ENCODE measurements at regions not wholly inside any gene's neighbourhood (a gene's known extent, or its start where the extent isn't known, plus 50 kb on each side); places are given as distances from the start of the nearest gene placed in this dataset.

DNA sequence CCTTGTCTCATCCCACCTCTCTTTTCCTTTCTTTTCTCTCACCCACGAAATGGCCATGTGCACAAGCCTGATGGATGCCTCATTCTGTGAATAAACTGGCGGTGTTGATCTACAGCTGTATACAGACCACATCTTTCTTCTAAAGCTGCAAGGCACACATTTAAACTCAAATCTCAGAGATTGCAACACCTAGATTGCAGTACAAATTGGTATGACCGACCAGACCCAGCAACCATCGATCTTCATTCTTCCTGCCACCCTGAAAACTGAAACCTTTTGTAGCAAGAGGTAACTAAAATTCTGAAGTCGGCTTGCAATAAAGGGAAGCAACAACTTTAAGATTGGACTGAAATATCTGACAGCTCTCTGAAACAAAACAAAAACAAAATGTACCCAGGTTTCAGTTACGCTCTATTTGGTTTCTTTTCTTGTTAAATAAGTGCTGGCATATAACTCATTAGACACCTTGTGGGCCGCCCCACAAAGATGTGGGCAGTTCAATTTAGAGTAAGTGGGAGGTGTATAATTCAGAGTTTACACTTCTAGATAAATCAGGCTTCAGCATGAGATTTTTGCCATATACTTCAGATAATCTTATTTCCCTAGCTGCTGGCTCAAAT lies 390.0 kb upstream of the NOVA1 start:
- TF ChIP-seq, protein P1, sequence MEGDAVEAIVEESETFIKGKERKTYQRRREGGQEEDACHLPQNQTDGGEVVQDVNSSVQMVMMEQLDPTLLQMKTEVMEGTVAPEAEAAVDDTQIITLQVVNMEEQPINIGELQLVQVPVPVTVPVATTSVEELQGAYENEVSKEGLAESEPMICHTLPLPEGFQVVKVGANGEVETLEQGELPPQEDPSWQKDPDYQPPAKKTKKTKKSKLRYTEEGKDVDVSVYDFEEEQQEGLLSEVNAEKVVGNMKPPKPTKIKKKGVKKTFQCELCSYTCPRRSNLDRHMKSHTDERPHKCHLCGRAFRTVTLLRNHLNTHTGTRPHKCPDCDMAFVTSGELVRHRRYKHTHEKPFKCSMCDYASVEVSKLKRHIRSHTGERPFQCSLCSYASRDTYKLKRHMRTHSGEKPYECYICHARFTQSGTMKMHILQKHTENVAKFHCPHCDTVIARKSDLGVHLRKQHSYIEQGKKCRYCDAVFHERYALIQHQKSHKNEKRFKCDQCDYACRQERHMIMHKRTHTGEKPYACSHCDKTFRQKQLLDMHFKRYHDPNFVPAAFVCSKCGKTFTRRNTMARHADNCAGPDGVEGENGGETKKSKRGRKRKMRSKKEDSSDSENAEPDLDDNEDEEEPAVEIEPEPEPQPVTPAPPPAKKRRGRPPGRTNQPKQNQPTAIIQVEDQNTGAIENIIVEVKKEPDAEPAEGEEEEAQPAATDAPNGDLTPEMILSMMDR (conservative IDR thresholded peaks at IDR 0.05; ENCODE audit: low read depth, low read length), result no peak
- no peak for TF ChIP-seq EZH2 (IDR thresholded peaks at IDR 0.05; ENCODE audit: borderline replicate concordance, low read depth, low read length, poor library complexity, severe bottlenecking)

Measured in A673 (cell line).